ENCODE measurements at regions not wholly inside any gene's neighbourhood (a gene's known extent, or its start where the extent isn't known, plus 50 kb on each side); places are given as distances from the start of the nearest gene placed in this dataset.
"Not testable (repeated sequence)": the region's sequence is repeated elsewhere in the genome, so short reads cannot be mapped to it uniquely, and the experiment has no call there.

DNA sequence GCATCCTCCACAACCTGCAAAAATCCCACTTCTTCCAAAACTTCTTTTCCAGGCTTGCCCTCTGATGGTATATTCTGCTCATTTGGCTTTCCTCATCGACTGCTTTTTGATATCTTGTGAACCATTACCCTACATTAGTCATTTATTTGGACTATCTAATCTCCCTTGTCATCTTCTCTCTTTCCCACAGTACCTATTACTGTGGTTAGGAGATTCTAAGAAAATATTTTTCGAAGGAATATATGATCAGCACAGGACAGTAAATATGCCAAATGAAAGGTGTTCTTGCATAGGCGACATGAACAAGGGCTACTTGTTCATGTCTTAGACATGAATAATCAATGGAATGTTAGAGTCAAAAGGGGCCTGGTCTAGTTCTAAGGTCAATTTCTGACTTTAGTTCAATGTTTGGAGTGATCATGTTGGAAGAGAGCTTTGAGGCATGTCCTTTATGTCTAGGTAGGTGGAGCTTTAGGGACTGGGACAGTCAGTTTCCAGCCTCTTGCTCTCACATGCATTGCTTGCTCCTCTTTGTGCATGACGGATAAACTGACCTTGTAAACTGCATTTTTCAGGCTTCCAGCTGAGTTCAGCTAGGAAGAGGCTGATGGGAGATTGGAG lies 243.4 kb upstream of the RPS23 start:
- no peak overlapping the region for H3K4me3 ChIP-seq (ENCODE audit: low read length)

DNA sequence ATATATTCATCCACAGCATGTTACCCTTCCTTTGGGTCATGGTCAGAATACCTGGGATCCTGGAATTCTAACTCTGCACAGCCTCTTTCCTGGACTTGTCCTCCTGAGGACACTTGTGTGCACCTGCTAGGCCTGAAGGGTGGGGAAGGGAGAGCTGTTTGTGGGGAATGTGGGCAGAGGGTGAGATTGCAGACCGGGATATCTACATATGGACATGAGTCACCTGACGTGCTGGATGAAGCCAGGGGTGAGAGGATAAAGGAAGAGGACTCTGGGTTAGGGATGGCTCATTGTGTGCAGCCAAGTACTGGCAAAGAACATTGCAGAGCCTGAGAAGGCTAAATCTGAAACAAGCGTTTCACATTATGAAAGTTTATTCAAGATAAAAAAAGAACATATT lies 241.4 kb upstream of the RPS23 start:
- Histone ChIP-seq H3K4me3 (ENCODE audit: low read length) (no peak overlapping the region), H3K36me3 (ENCODE audit: insufficient read depth, low read length) (no peaks in the 10 kb centered on the region), H3K4me1 (ENCODE audit: control insufficient read depth, insufficient read depth, low read length) (no peaks in the 10 kb centered on the region), H3K9ac (ENCODE audit: low read depth, low read length) (no peak overlapping the region), H3K9me3 (replicated peaks; ENCODE audit: low read length) (no peaks in the 10 kb centered on the region), H3K4me2 (ENCODE audit: low read length) (no peak overlapping the region), H3K27me3 (ENCODE audit: control insufficient read depth, insufficient read depth, low read length) (peaks cover 18% of the 10 kb centered on the region)

More for the DNA sequence above, 243.4 kb upstream of the RPS23 start:
- no peaks in the 10 kb centered on the region for H3K9me3 ChIP-seq (replicated peaks; ENCODE audit: low read length)
- H3K4me1 ChIP-seq (ENCODE audit: control insufficient read depth, insufficient read depth, low read length) = no peaks in the 10 kb centered on the region
- no peaks in the 10 kb centered on the region for H3K36me3 ChIP-seq (ENCODE audit: insufficient read depth, low read length)
- H3K4me2 ChIP-seq (ENCODE audit: low read length) = no peak overlapping the region
- no peak overlapping the region for H3K9ac ChIP-seq (ENCODE audit: low read depth, low read length)
- H3K27me3 ChIP-seq (ENCODE audit: control insufficient read depth, insufficient read depth, low read length) = peaks cover 18% of the 10 kb centered on the region

DNA sequence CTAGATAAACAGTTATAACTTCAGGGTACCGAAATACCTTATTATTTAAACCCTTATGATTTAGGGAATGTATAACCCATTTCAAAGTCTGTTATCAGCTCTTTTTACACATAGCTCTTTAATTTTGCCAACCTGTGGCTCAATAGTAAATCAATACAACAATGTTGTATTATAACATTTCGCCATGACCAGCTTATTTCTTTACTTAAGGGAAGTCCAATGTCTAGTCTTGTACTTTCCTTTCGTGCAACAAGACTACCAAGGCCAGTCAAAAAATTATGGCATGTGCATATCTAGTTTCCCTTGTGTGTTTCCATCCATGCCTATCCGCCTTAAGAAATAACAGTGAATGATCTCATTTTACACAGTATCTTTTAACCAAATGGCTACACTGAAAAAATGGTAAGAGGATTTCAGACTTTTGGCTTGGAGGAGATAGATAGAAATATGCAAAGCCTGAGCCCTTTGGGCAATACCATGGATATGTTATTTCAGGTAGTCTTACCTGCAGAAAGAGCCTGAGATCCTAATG lies 239.5 kb upstream of the RPS23 start:
- H3K4me2 ChIP-seq (ENCODE audit: low read length) = no peak overlapping the region
- no peak overlapping the region for H3K9ac ChIP-seq (ENCODE audit: low read depth, low read length)
- peaks cover 8% of the 10 kb centered on the region for H3K27me3 ChIP-seq (ENCODE audit: control insufficient read depth, insufficient read depth, low read length)
- H3K4me1 ChIP-seq (ENCODE audit: control insufficient read depth, insufficient read depth, low read length) = no peaks in the 10 kb centered on the region
- no peaks in the 10 kb centered on the region for H3K36me3 ChIP-seq (ENCODE audit: insufficient read depth, low read length)
- H3K4me3 ChIP-seq (ENCODE audit: low read length) = no peak overlapping the region
- no peaks in the 10 kb centered on the region for H3K9me3 ChIP-seq (replicated peaks; ENCODE audit: low read length)

DNA sequence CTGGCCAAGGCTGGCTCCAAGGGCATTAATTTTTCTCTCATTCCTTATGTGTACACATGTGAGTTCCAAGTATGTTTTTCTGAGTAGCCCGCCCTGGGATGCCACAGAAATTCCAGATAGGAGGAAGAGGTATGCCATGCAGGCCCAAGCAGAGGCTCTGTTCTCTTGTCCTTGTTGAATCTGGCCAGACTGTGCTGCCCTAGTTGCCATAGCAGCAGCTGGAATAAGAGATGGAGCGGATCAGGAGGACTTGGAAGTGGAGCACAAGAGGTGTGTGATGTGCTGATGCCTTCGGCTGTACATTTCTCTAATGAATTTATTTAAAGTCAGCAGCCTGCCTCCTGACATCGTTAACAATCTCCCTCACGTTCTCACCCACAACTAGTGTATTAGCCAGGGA lies 235.6 kb upstream of the RPS23 start:
- Histone ChIP-seq H3K9me3 (replicated peaks; ENCODE audit: low read length) (no peaks in the 10 kb centered on the region), H3K4me3 (ENCODE audit: low read length) (no peak overlapping the region), H3K36me3 (ENCODE audit: insufficient read depth, low read length) (no peaks in the 10 kb centered on the region), H3K4me2 (ENCODE audit: low read length) (no peak overlapping the region), H3K4me1 (ENCODE audit: control insufficient read depth, insufficient read depth, low read length) (no peaks in the 10 kb centered on the region), H3K27me3 (ENCODE audit: control insufficient read depth, insufficient read depth, low read length) (no peaks in the 10 kb centered on the region), H3K9ac (ENCODE audit: low read depth, low read length) (no peak overlapping the region)

DNA sequence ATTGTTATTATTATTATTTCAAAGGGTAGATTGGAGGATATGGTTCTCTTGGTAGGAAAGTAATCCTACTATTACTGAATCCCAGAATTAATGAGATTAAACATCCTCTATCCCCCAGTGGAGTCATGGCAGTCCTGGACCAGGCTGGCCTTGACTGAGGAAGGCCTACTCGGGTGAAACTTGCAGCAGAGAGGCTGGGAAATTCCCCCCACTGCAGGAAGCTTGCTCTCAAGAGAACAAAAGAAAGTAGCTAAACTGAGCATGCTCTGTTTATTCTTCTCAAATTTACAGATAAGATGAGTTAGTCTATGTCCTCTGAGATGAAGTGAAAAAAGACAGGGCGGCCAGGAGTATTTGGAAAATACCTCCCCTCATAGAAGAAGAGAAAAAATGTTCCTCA lies 233.9 kb upstream of the RPS23 start:
- H3K36me3 ChIP-seq (ENCODE audit: insufficient read depth, low read length) = no peaks in the 10 kb centered on the region
- no peak overlapping the region for H3K4me3 ChIP-seq (ENCODE audit: low read length)
- H3K4me1 ChIP-seq (ENCODE audit: control insufficient read depth, insufficient read depth, low read length) = no peaks in the 10 kb centered on the region
- no peak overlapping the region for H3K4me2 ChIP-seq (ENCODE audit: low read length)
- H3K9me3 ChIP-seq (replicated peaks; ENCODE audit: low read length) = no peaks in the 10 kb centered on the region
- H3K9ac ChIP-seq (ENCODE audit: low read depth, low read length) = no peak overlapping the region
- H3K27me3 ChIP-seq (ENCODE audit: control insufficient read depth, insufficient read depth, low read length) = no peaks in the 10 kb centered on the region

DNA sequence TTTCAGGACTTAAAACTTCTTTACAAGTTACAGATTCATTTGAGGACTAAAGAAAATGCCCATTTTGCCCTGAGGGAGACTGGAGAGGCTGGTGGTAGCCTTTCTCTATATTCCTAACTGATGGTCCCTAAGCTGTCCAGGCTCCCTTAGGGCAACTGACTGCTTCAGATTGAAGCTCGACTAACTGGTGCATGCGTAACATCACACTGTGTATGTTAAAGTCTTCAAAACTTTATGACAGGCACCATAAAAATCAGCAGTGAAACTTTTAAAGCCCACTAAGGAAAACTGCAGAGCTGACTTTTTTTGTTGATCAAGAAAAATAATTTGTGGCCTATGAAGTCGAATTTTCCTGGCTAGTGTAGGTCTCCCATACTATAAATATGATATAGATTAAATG lies 233.0 kb upstream of the RPS23 start:
- no peaks in the 10 kb centered on the region for H3K4me1 ChIP-seq (ENCODE audit: control insufficient read depth, insufficient read depth, low read length)
- H3K36me3 ChIP-seq (ENCODE audit: insufficient read depth, low read length) = no peaks in the 10 kb centered on the region
- H3K4me3 ChIP-seq (ENCODE audit: low read length) = no peak overlapping the region
- no peak overlapping the region for H3K4me2 ChIP-seq (ENCODE audit: low read length)
- H3K9ac ChIP-seq (ENCODE audit: low read depth, low read length) = no peak overlapping the region
- H3K9me3 ChIP-seq (replicated peaks; ENCODE audit: low read length) = no peaks in the 10 kb centered on the region
- H3K27me3 ChIP-seq (ENCODE audit: control insufficient read depth, insufficient read depth, low read length) = no peaks in the 10 kb centered on the region

DNA sequence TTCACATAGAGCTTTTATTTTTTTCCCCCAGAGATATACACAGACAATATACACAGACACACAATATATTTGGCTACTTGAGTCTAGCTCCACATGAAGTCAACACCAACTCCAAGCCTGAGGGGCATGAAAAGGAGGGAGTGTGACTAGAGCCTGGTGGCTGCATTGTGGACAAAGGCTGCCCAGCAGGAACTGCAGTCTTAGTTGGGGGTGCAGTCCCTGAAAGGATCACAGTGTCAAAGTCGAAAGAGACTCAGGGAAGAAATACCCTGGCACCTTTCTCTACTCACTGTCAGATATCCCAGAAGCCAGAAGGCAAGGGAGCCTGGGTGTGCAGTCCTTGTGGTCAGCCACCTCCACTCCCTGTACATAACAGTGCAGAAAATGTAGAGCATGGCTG lies 231.6 kb upstream of the RPS23 start:
- H3K4me2 ChIP-seq (ENCODE audit: low read length) = no peak overlapping the region
- no peak overlapping the region for H3K9ac ChIP-seq (ENCODE audit: low read depth, low read length)
- no peaks in the 10 kb centered on the region for H3K9me3 ChIP-seq (replicated peaks; ENCODE audit: low read length)
- H3K27me3 ChIP-seq (ENCODE audit: control insufficient read depth, insufficient read depth, low read length) = no peaks in the 10 kb centered on the region
- no peak overlapping the region for H3K4me3 ChIP-seq (ENCODE audit: low read length)
- no peaks in the 10 kb centered on the region for H3K4me1 ChIP-seq (ENCODE audit: control insufficient read depth, insufficient read depth, low read length)
- no peaks in the 10 kb centered on the region for H3K36me3 ChIP-seq (ENCODE audit: insufficient read depth, low read length)

DNA sequence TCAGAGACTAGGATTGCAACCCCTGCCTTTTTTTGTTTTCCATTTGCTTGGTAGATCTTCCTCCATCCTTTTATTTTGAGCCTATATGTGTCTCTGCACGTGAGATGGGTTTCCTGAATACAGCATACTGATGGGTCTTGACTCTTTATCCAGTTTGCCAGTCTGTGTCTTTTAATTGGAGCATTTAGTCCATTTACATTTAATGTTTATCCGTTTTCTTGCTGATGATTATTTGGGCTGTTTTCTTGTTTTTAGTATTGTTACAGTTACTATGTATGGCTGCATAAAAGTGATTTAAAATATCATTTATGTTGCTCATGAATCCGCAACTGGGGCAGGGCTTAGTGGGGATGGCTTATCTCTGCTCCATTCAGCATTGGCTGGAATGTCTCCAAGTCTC lies 228.2 kb upstream of the RPS23 start:
- H3K4me2 ChIP-seq (ENCODE audit: low read length); H3K9me3 ChIP-seq (replicated peaks; ENCODE audit: low read length); H3K4me3 ChIP-seq (ENCODE audit: low read length); H3K4me1 ChIP-seq (ENCODE audit: control insufficient read depth, insufficient read depth, low read length); H3K36me3 ChIP-seq (ENCODE audit: insufficient read depth, low read length); H3K9ac ChIP-seq (ENCODE audit: low read depth, low read length); H3K27me3 ChIP-seq (ENCODE audit: control insufficient read depth, insufficient read depth, low read length): not testable (repeated sequence)

DNA sequence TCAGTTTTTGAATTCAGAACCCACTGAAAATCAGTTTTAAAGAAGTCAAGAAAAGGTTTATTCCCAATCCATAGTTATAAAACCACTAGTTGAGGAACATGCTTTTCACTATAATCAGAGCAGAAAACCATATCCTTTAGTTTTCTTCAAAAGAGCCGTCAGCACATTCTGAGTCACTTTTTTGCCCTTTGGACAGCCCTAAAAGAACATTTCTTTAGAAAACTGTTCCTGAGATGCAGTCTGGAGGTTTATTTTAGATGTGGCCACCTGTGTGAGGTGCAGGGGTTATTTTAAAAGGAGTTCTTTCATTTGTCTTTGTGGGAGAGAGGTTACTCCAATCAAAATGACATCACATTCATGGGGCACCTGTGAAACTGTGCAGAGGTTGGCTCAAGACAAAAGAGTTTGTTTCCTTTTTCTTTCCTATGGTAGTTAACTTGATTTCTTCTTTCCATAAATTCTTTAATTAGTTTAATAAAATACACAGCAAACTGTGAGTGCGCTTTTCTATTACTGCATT lies 221.6 kb upstream of the RPS23 start:
- no peak overlapping the region for H3K4me3 ChIP-seq (ENCODE audit: low read length)
- peaks cover 3% of the 10 kb centered on the region for H3K27me3 ChIP-seq (ENCODE audit: control insufficient read depth, insufficient read depth, low read length)
- H3K4me2 ChIP-seq (ENCODE audit: low read length) = no peak overlapping the region
- H3K4me1 ChIP-seq (ENCODE audit: control insufficient read depth, insufficient read depth, low read length) = no peaks in the 10 kb centered on the region
- H3K9me3 ChIP-seq (replicated peaks; ENCODE audit: low read length) = no peaks in the 10 kb centered on the region
- no peak overlapping the region for H3K9ac ChIP-seq (ENCODE audit: low read depth, low read length)
- no peaks in the 10 kb centered on the region for H3K36me3 ChIP-seq (ENCODE audit: insufficient read depth, low read length)

DNA sequence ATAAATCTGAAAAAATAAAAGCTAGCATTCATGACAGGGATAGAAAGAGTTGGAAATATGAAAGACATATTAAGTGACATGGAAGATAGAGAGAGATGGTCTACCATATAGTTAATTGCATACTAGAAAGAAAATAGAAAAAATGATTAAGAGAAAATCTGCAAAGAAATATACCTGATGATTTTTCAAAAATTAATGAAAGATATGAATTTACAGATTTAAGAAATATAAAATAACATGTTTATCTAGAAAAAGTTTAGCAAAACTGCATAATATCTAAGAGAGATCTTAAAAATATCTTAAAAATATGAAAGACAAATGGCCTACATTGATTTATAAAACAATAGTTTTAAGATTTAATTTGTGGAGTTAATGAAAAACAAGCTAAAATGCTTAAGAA lies 219.1 kb upstream of the RPS23 start:
- H3K36me3 ChIP-seq (ENCODE audit: insufficient read depth, low read length) = no peaks in the 10 kb centered on the region
- no peaks in the 10 kb centered on the region for H3K9me3 ChIP-seq (replicated peaks; ENCODE audit: low read length)
- H3K4me1 ChIP-seq (ENCODE audit: control insufficient read depth, insufficient read depth, low read length) = no peaks in the 10 kb centered on the region
- H3K4me3 ChIP-seq (ENCODE audit: low read length) = no peak overlapping the region
- no peak overlapping the region for H3K9ac ChIP-seq (ENCODE audit: low read depth, low read length)
- peaks cover 3% of the 10 kb centered on the region for H3K27me3 ChIP-seq (ENCODE audit: control insufficient read depth, insufficient read depth, low read length)
- no peak overlapping the region for H3K4me2 ChIP-seq (ENCODE audit: low read length)

DNA sequence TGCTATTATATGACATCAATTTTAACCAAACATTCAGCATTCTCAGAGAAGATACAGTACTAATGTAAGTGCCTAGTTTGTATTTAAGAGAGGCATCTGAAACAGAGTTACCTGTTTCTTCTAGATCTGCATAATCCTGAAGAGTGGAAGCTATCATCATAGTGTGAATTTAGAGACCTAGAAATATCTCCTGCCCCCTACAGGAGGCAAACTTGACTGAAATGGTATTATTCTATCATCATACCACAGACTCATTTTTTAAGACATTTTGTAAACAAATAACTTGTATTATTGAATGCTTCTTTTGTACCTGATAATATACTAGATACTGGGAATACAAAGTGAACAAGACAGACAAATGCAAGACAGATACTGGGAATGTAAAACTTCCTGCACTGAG lies 216.8 kb upstream of the RPS23 start:
- Histone ChIP-seq H3K27me3 (ENCODE audit: control insufficient read depth, insufficient read depth, low read length) (no peaks in the 10 kb centered on the region), H3K4me3 (ENCODE audit: low read length) (no peak overlapping the region), H3K9ac (ENCODE audit: low read depth, low read length) (no peak overlapping the region), H3K4me2 (ENCODE audit: low read length) (no peak overlapping the region), H3K36me3 (ENCODE audit: insufficient read depth, low read length) (no peaks in the 10 kb centered on the region), H3K9me3 (replicated peaks; ENCODE audit: low read length) (no peaks in the 10 kb centered on the region), H3K4me1 (ENCODE audit: control insufficient read depth, insufficient read depth, low read length) (no peaks in the 10 kb centered on the region)

DNA sequence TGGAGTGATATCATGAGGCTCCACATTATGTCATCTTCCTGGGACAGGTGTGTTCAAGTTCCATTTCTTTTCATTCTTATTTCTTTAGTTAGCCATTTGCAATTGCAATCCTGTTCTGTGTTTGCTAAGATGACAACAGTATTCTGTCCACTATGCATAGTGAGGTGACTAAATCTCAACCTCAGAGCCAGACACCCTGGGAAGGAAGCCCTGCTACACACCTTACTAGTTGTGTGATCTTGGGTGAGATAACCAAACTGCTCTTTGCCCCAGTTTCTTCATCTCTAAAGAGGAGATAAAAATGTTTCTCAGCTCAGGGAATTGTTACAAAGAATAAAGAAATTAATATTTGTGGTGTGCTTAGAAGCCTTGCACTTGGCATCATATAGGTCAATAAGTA lies 215.1 kb upstream of the RPS23 start:
- H3K9me3 ChIP-seq (replicated peaks; ENCODE audit: low read length) = no peaks in the 10 kb centered on the region
- no peaks in the 10 kb centered on the region for H3K36me3 ChIP-seq (ENCODE audit: insufficient read depth, low read length)
- H3K27me3 ChIP-seq (ENCODE audit: control insufficient read depth, insufficient read depth, low read length) = no peaks in the 10 kb centered on the region
- no peak overlapping the region for H3K4me2 ChIP-seq (ENCODE audit: low read length)
- H3K9ac ChIP-seq (ENCODE audit: low read depth, low read length) = no peak overlapping the region
- H3K4me1 ChIP-seq (ENCODE audit: control insufficient read depth, insufficient read depth, low read length) = no peaks in the 10 kb centered on the region
- H3K4me3 ChIP-seq (ENCODE audit: low read length) = no peak overlapping the region

Data from skeletal muscle satellite cell (primary cell).